Stimulated activated CD8-positive, alpha-beta memory T cell treated with anti-CD3 and anti-CD28 coated beads, Interleukin-4, amount 100 ng/mL, for 24 hours (primary cell): ENCODE measurements at regions not wholly inside any gene's neighbourhood (a gene's known extent, or its start where the extent isn't known, plus 50 kb on each side); places are given as distances from the start of the nearest gene placed in this dataset.

Experiments
- DNase-seq: peaks from one replicate; pipeline ENCODE4 v3.0.0-alpha.2; 2020; ENCODE audit warnings: low read depth

GRCh38 chr9:107169796-107170195 lies 113.3 kb upstream of the RAD23B start:
- no peak for DNase-seq

GRCh38 chr9:107170801-107171200 lies 112.3 kb upstream of the RAD23B start:
- DNase-seq = no peak

GRCh38 chr9:107172160-107172978 lies 110.7 kb upstream of the RAD23B start:
- peak; percentile 39 for DNase-seq

- DNase-seq = no peak
These were observed 110.1 kb upstream of the RAD23B start for GRCh38 chr9:107172979-107173347.

- no peak for DNase-seq
These were observed 109.5 kb upstream of the RAD23B start for GRCh38 chr9:107173422-107174180.

GRCh38 chr9:107174441-107174840 lies 108.6 kb upstream of the RAD23B start:
- peak; percentile 2 for DNase-seq

- no peak for DNase-seq
These were observed 108.0 kb upstream of the RAD23B start for GRCh38 chr9:107175041-107175440.

GRCh38 chr9:107175816-107176435 lies 107.2 kb upstream of the RAD23B start:
- no peak for DNase-seq

GRCh38 chr9:107176436-107177151 lies 106.5 kb upstream of the RAD23B start:
- DNase-seq = no peak

- DNase-seq = no peak
These were observed 105.7 kb upstream of the RAD23B start for GRCh38 chr9:107177243-107177839.

- no peak for DNase-seq
These were observed 105.2 kb upstream of the RAD23B start for GRCh38 chr9:107177857-107178256.

- no peak for DNase-seq
These were observed 104.8 kb upstream of the RAD23B start for GRCh38 chr9:107178293-107178692.

GRCh38 chr9:107180206-107180605 lies 102.9 kb upstream of the RAD23B start:
- no peak for DNase-seq

- no peak for DNase-seq
These were observed 99.9 kb upstream of the RAD23B start for GRCh38 chr9:107183176-107183575.

GRCh38 chr9:107188376-107188775 lies 94.7 kb upstream of the RAD23B start:
- DNase-seq = no peak

- DNase-seq = no peak
These were observed 92.8 kb upstream of the RAD23B start for GRCh38 chr9:107190061-107190935.

- DNase-seq = no peak
These were observed 92.2 kb upstream of the RAD23B start for GRCh38 chr9:107190936-107191290.

GRCh38 chr9:107193251-107193650 lies 89.8 kb upstream of the RAD23B start:
- no peak for DNase-seq

GRCh38 chr9:107198718-107199117 lies 84.4 kb upstream of the RAD23B start:
- no peak for DNase-seq

GRCh38 chr9:107208121-107208520 lies 75.0 kb upstream of the RAD23B start:
- no peak for DNase-seq

GRCh38 chr9:107210775-107211174 lies 72.3 kb upstream of the RAD23B start:
- DNase-seq = no peak
